Hepatocyte (in vitro differentiated cells): ENCODE measurements at regions not wholly inside any gene's neighbourhood (a gene's known extent, or its start where the extent isn't known, plus 50 kb on each side); places are given as distances from the start of the nearest gene placed in this dataset.

ENCODE experiments used
- DNase-seq: peaks from one replicate; pipeline ENCODE4 v3.0.0-alpha.2; 2016; ENCODE audit warnings: low spot score
- H2AFZ ChIP-seq: fragments of 200-600 bp; sonication (generic); 2 replicates; pipeline ENCODE4 v1.6.0; 2016; ENCODE audit warnings: antibody characterized with exemption, mild to moderate bottlenecking
- H3K27ac ChIP-seq: fragments of 200-600 bp; sonication (generic); 2 replicates; pipeline ENCODE4 v1.5.1; 2016; ENCODE audit warnings: mild to moderate bottlenecking
- H3K27me3 ChIP-seq: fragments of 200-600 bp; sonication (generic); 2 replicates; pipeline ENCODE4 v1.6.1; 2016
- H3K36me3 ChIP-seq: fragments of 200-600 bp; sonication (generic); replicated peaks from 2 replicates; pipeline ENCODE4 v1.5.1; 2016; ENCODE audit warnings: low read depth; ENCODE audit not compliant: insufficient read depth
- H3K4me1 ChIP-seq: fragments of 200-600 bp; sonication (generic); 2 replicates; pipeline ENCODE4 v1.5.1; 2016; ENCODE audit warnings: mild to moderate bottlenecking, moderate library complexity; ENCODE audit not compliant: insufficient read depth
- H3K4me2 ChIP-seq: fragments of 200-600 bp; sonication (generic); 2 replicates; pipeline ENCODE4 v1.6.0; 2016
- H3K4me3 ChIP-seq: fragments of 200-600 bp; sonication (generic); 2 replicates; pipeline ENCODE4 v1.5.1; 2016; ENCODE audit warnings: mild to moderate bottlenecking
- H3K79me2 ChIP-seq: fragments of 200-600 bp; sonication (generic); 2 replicates; pipeline ENCODE4 v1.6.0; 2017; ENCODE audit warnings: mild to moderate bottlenecking
- H3K9me2 ChIP-seq: fragments of 200-600 bp; sonication (generic); replicated peaks from 2 replicates; pipeline ENCODE4 v1.6.0; 2017; ENCODE audit warnings: mild to moderate bottlenecking; ENCODE audit not compliant: insufficient read depth
- H3K9me3 ChIP-seq: fragments of 200-600 bp; sonication (generic); 2 replicates; pipeline ENCODE4 v1.5.1; 2016; ENCODE audit warnings: low read depth, mild to moderate bottlenecking
- H4K20me1 ChIP-seq: fragments of 200-600 bp; sonication (generic); 2 replicates; pipeline ENCODE4 v1.6.0; 2016; ENCODE audit warnings: mild to moderate bottlenecking; ENCODE audit not compliant: insufficient read depth, poor library complexity, severe bottlenecking
- CTCF ChIP-seq: fragments of 200-600 bp; sonication (generic); IDR thresholded peaks from 2 replicates; pipeline ENCODE4 v1.5.1; 2016; ENCODE audit warnings: antibody characterized with exemption, mild to moderate bottlenecking; ENCODE audit not compliant: poor library complexity
- EZH2 ChIP-seq: fragments of 200-600 bp; sonication (generic); IDR thresholded peaks from 2 replicates; pipeline ENCODE4 v1.6.1; 2016; ENCODE audit warnings: antibody characterized with exemption, mild to moderate bottlenecking, borderline replicate concordance
- EZH2phosphoT487 ChIP-seq: fragments of 200-600 bp; sonication (generic); IDR thresholded peaks from one replicate; pipeline ENCODE4 v1.6.1; 2018; ENCODE audit warnings: antibody characterized with exemption, mild to moderate bottlenecking, low read depth, moderate library complexity; ENCODE audit not compliant: unreplicated experiment, severe bottlenecking
- WGBS: methylation state at CpG from one replicate; pipeline ENCODE4 v1.1.6; 2016; ENCODE audit warnings: low lambda C conversion rate; ENCODE audit errors: missing lambda C conversion rate; 5-methylcytosine and 5-hydroxymethylcytosine counted together

- Histone ChIP-seq H3K4me3 (no peak overlapping the region), H3K79me2 (no peaks in the 10 kb centered on the region), H3K4me1 (no peaks in the 10 kb centered on the region), H4K20me1 (no peaks in the 10 kb centered on the region), H2AFZ (no peak overlapping the region), H3K4me2 (no peak overlapping the region), H3K36me3 (no peaks in the 10 kb centered on the region), H3K27me3 (no peaks in the 10 kb centered on the region), H3K27ac (no peak overlapping the region), H3K9me3 (no peaks in the 10 kb centered on the region), H3K9me2 (no peaks in the 10 kb centered on the region)
- DNase-seq = no peak
- 51% methylated on average over 4 of the region's 4 CpGs for WGBS
- TF ChIP-seq EZH2phosphoT487 (no peak), EZH2 (no peak), CTCF (no peak)
Measured at GRCh38 chr3:117922039-117922438, 1112.6 kb downstream of the IGSF11 start.

GRCh38 chr3:117926819-117927218 is 1107.8 kb downstream of the IGSF11 start:
- Histone ChIP-seq H3K4me1 (no peaks in the 10 kb centered on the region), H3K36me3 (no peaks in the 10 kb centered on the region), H3K27ac (no peak overlapping the region), H2AFZ (no peak overlapping the region), H3K79me2 (no peaks in the 10 kb centered on the region), H3K9me3 (no peaks in the 10 kb centered on the region), H3K4me3 (no peak overlapping the region), H4K20me1 (no peaks in the 10 kb centered on the region), H3K27me3 (no peaks in the 10 kb centered on the region), H3K4me2 (no peak overlapping the region), H3K9me2 (no peaks in the 10 kb centered on the region)
- no peak for DNase-seq
- TF ChIP-seq EZH2 (no peak), EZH2phosphoT487 (no peak), CTCF (no peak)

- TF ChIP-seq EZH2 (no peak), EZH2phosphoT487 (no peak), CTCF (no peak)
- Histone ChIP-seq H3K4me3 (no peak overlapping the region), H3K79me2 (no peaks in the 10 kb centered on the region), H3K9me3 (no peaks in the 10 kb centered on the region), H3K9me2 (no peaks in the 10 kb centered on the region), H3K36me3 (no peaks in the 10 kb centered on the region), H4K20me1 (no peaks in the 10 kb centered on the region), H2AFZ (no peak overlapping the region), H3K27me3 (no peaks in the 10 kb centered on the region), H3K4me2 (peak overlapping the region; percentile 23), H3K4me1 (no peaks in the 10 kb centered on the region), H3K27ac (no peak overlapping the region)
- no peak for DNase-seq
- 79% methylated on average over 1 of the region's 1 CpG for WGBS
Measured at GRCh38 chr3:117927825-117928224, 1106.8 kb downstream of the IGSF11 start.

- H3K9me3 ChIP-seq = no peaks in the 10 kb centered on the region
- H3K79me2 ChIP-seq = no peaks in the 10 kb centered on the region
- H3K4me1 ChIP-seq = no peaks in the 10 kb centered on the region
- H3K27ac ChIP-seq = no peak overlapping the region
- H2AFZ ChIP-seq = no peak overlapping the region
- no peak overlapping the region for H3K4me2 ChIP-seq
- H3K4me3 ChIP-seq = no peak overlapping the region
- no peaks in the 10 kb centered on the region for H3K27me3 ChIP-seq
- no peaks in the 10 kb centered on the region for H3K9me2 ChIP-seq
- H4K20me1 ChIP-seq = no peaks in the 10 kb centered on the region
- TF ChIP-seq EZH2 (no peak), CTCF (no peak), EZH2phosphoT487 (no peak)
- H3K36me3 ChIP-seq = no peaks in the 10 kb centered on the region
- DNase-seq = no peak
Measured at GRCh38 chr3:117928836-117929235, 1105.8 kb downstream of the IGSF11 start.
